H1 (cell line): ENCODE measurements at regions not wholly inside any gene's neighbourhood (a gene's known extent, or its start where the extent isn't known, plus 50 kb on each side); places are given as distances from the start of the nearest gene placed in this dataset.

Experiments used
- CTCF ChIA-PET: fragments of 300-600 bp; sonication (Branson Sonifier 250); formaldehyde crosslinking; loops from one replicate; lab custom pipeline; 2021; ENCODE audit not compliant: partially characterized antibody; lab: Charles Lee
- POLR2A ChIA-PET: fragments of 300-600 bp; sonication (Branson Sonifier 250); formaldehyde crosslinking; loops from one replicate; lab custom pipeline; 2021; ENCODE audit warnings: inconsistent platforms; ENCODE audit not compliant: partially characterized antibody; lab: Charles Lee
- DNase-seq, 2 experiments: peaks; one replicate each; pipeline versions ENCODE4 v3.0.0 to v3.0.0-alpha.2; 2010 to 2022; ENCODE audit warnings: low spot score in 2 of 2, low read depth in 1 of 2, mixed read lengths in 1 of 2
- FAIRE-seq: peaks from 2 replicates; lab custom pipeline; 2011; peaks lifted over from hg19 to GRCh38; lab: Jason Lieb, UNC
- H2AFZ ChIP-seq: 2 replicates; pipeline ENCODE4 v1.8.1; 2012; ENCODE audit warnings: low read length, inconsistent platforms
- H2AK5ac ChIP-seq: 2 replicates; pipeline ENCODE4 v1.6.1; 2013; ENCODE audit warnings: low read depth, low read length
- H2BK120ac ChIP-seq: replicated peaks from 2 replicates; pipeline ENCODE3; 2013; ENCODE audit warnings: low read depth, low read length, inconsistent platforms
- H2BK12ac ChIP-seq: 2 replicates; pipeline ENCODE4 v1.6.1; 2013; ENCODE audit warnings: low read depth, low read length
- H2BK15ac ChIP-seq: 2 replicates; pipeline ENCODE4 v1.6.1; 2013; ENCODE audit warnings: low read length
- H2BK20ac ChIP-seq: 2 replicates; pipeline ENCODE4 v1.6.1; 2013; ENCODE audit warnings: low read length
- H2BK5ac ChIP-seq: 2 replicates; pipeline ENCODE4 v1.6.1; 2013; ENCODE audit warnings: low read depth, low read length
- H3K14ac ChIP-seq: 2 replicates; pipeline ENCODE4 v1.6.1; 2013; ENCODE audit warnings: inconsistent platforms; ENCODE audit not compliant: insufficient read length
- H3K18ac ChIP-seq: 2 replicates; pipeline ENCODE4 v1.6.1; 2013; ENCODE audit warnings: low read length; ENCODE audit errors: extremely low read depth
- H3K23ac ChIP-seq: 2 replicates; pipeline ENCODE4 v1.6.1; 2013; ENCODE audit warnings: inconsistent platforms; ENCODE audit not compliant: insufficient read length
- H3K23me2 ChIP-seq: 2 replicates; pipeline ENCODE4 v1.6.1; 2013; ENCODE audit warnings: low read depth, low read length
- H3K27ac ChIP-seq: 2 replicates; pipeline ENCODE4 v1.6.1; 2011; ENCODE audit warnings: low read depth, low read length, inconsistent platforms
- H3K27me3 ChIP-seq, 4 experiments: replicated peaks in 1 of 4; 1 replicate in 1 of 4; 2 replicates in 3 of 4; pipeline versions ENCODE4 v1.6.1 to v1.8.1; 2011 to 2013; ENCODE audit warnings: low read length in 3 of 4, mild to moderate bottlenecking in 3 of 4, inconsistent platforms in 2 of 4, mixed read lengths in 2 of 4, moderate library complexity in 1 of 4; ENCODE audit not compliant: control insufficient read depth in 3 of 4, insufficient read depth in 3 of 4; ENCODE audit errors: extremely low read depth in 1 of 4
- H3K36me3 ChIP-seq, 4 experiments: 2 replicates each; pipeline versions ENCODE4 v1.6.1 to v1.8.1; 2011 to 2013; ENCODE audit warnings: mild to moderate bottlenecking in 4 of 4, low read length in 3 of 4, moderate library complexity in 2 of 4, control low read depth in 1 of 4, inconsistent platforms in 1 of 4; ENCODE audit not compliant: insufficient read depth in 4 of 4, control insufficient read depth in 2 of 4
- H3K4ac ChIP-seq: replicated peaks from 2 replicates; pipeline ENCODE3; 2013; ENCODE audit warnings: low read length, low read depth, mixed read lengths, inconsistent platforms; ENCODE audit not compliant: insufficient read length
- H3K4me1 ChIP-seq, 4 experiments: replicated peaks in 1 of 4; 1 replicate in 1 of 4; 2 replicates in 3 of 4; pipeline versions ENCODE4 v1.6.1 to v1.8.1; 2011 to 2013; ENCODE audit warnings: low read length in 3 of 4, inconsistent platforms in 2 of 4, mixed read lengths in 1 of 4; ENCODE audit not compliant: insufficient read depth in 4 of 4, control insufficient read depth in 3 of 4
- H3K4me2 ChIP-seq, 2 experiments: 2 replicates each; pipeline versions ENCODE4 v1.6.1 to v1.8.1; 2011 to 2013; ENCODE audit warnings: low read depth in 2 of 2, low read length in 2 of 2, control low read depth in 1 of 2, inconsistent platforms in 1 of 2, mild to moderate bottlenecking in 1 of 2; ENCODE audit not compliant: insufficient read depth in 1 of 2
- H3K4me3 ChIP-seq, 4 experiments: fragments of 200-600, 300-600 bp in 1 of 4; sonication (generic), shearing (Covaris generic), sonication (Bioruptor Twin) in 1 of 4; 2 replicates each; pipeline versions ENCODE4 v1.5.1 to v1.8.1; 2011 to 2016; ENCODE audit warnings: low read length in 4 of 4, low read depth in 3 of 4, control low read depth in 2 of 4, inconsistent platforms in 2 of 4, mild to moderate bottlenecking in 2 of 4, mixed read lengths in 1 of 4, moderate library complexity in 1 of 4; ENCODE audit not compliant: insufficient read depth in 2 of 4; ENCODE audit errors: extremely low read depth in 1 of 4
- H3K56ac ChIP-seq: replicated peaks from 2 replicates; pipeline ENCODE3; 2013; ENCODE audit warnings: low read depth, mild to moderate bottlenecking, mixed read lengths, low read length, inconsistent platforms; ENCODE audit not compliant: insufficient read length
- H3K79me1 ChIP-seq: 2 replicates; pipeline ENCODE4 v1.6.1; 2013; ENCODE audit warnings: low read depth, low read length, control low read depth
- H3K79me2 ChIP-seq, 2 experiments: 2 replicates each; pipeline versions ENCODE4 v1.6.1 to v1.8.1; 2012 to 2013; ENCODE audit warnings: low read length in 2 of 2, mild to moderate bottlenecking in 2 of 2, inconsistent platforms in 1 of 2; ENCODE audit not compliant: insufficient read depth in 2 of 2, control insufficient read depth in 1 of 2
- H3K9ac ChIP-seq, 4 experiments: replicated peaks in 1 of 4; 1 replicate in 1 of 4; 2 replicates in 3 of 4; pipeline versions ENCODE4 v1.6.1 to v1.8.1; 2011 to 2013; ENCODE audit warnings: low read depth in 3 of 4, low read length in 3 of 4, control low read depth in 2 of 4, mild to moderate bottlenecking in 2 of 4, moderate library complexity in 2 of 4, inconsistent platforms in 1 of 4; ENCODE audit errors: extremely low read depth in 1 of 4
- H3K9me3 ChIP-seq, 2 experiments: 2 replicates each; pipeline versions ENCODE4 v1.6.1 to v1.8.1; 2012 to 2013; ENCODE audit warnings: mild to moderate bottlenecking in 2 of 2, moderate library complexity in 2 of 2, control low read depth in 1 of 2, inconsistent platforms in 1 of 2, low read depth in 1 of 2, low read length in 1 of 2, mixed read lengths in 1 of 2; ENCODE audit not compliant: insufficient read depth in 2 of 2
- H4K20me1 ChIP-seq, 2 experiments: replicated peaks in 1 of 2; 2 replicates each; pipeline versions ENCODE3 to v1.8.1; 2011 to 2013; ENCODE audit warnings: inconsistent platforms in 2 of 2, low read length in 2 of 2, mild to moderate bottlenecking in 1 of 2; ENCODE audit not compliant: insufficient read depth in 2 of 2, control insufficient read depth in 1 of 2
- H4K5ac ChIP-seq: 2 replicates; pipeline ENCODE4 v1.6.1; 2013; ENCODE audit warnings: low read length, low read depth, mixed read lengths, inconsistent platforms; ENCODE audit not compliant: insufficient read length
- H4K8ac ChIP-seq: 2 replicates; pipeline ENCODE4 v1.8.0; 2013; ENCODE audit warnings: mild to moderate bottlenecking, moderate library complexity, low read length, inconsistent platforms; ENCODE audit not compliant: insufficient read depth; ENCODE audit errors: extremely low read depth
- H4K91ac ChIP-seq: replicated peaks from 2 replicates; pipeline ENCODE3; 2013; ENCODE audit warnings: low read length, mixed read lengths, inconsistent platforms; ENCODE audit not compliant: insufficient read length
- CHD2 ChIP-seq: IDR thresholded peaks from 2 replicates; pipeline ENCODE4 v1.6.1; 2012; ENCODE audit warnings: low read length, improper control_type of control experiment
- KDM1A ChIP-seq: fragments of 200-600, 300-600 bp; sonication (generic); IDR thresholded peaks from 2 replicates; pipeline ENCODE4 v1.7.1; 2016; ENCODE audit warnings: mild to moderate bottlenecking, low read length, borderline replicate concordance
- WGBS, 2 experiments: shearing (Covaris generic) in 1 of 2; methylation state at CpG; one replicate each; pipeline versions ENCODE4 v1.1.6 to v1.1.7; 2013 to 2015; ENCODE audit warnings: low lambda C conversion rate in 2 of 2, mixed read lengths in 2 of 2, inconsistent platforms in 1 of 2, low coverage in 1 of 2, missing lambda C conversion rate in 1 of 2; ENCODE audit not compliant: insufficient replicate concordance in 2 of 2, insufficient coverage in 1 of 2, insufficient read length in 1 of 2; ENCODE audit errors: extremely low coverage in 1 of 2, missing lambda C conversion rate in 1 of 2; 5-methylcytosine and 5-hydroxymethylcytosine counted together

DNA sequence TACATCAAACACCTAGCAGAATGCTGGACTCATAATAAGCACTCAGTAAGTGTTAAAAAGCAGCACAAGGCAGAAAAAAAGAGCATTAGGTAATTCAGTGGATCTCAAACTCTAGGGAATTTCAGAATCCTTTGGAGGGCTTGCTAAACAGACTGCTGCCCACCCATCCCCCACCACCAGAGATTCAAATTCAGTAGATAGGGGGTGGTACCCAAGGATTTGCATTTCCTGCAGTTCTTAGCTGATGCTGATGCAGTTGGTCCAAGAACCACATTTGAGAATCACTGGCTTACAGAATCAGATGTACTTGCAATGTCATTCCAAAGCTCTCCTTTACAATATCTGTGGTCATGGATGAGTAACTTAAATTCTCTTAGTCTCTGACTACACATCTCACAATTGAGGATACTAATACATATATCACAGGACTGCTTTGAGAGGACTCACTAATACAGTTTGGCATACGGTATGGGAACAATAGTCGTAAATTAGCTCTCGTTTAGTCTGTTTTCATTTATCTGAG lies 664.5 kb downstream of the KCNA4 start:
- Histone ChIP-seq H2BK20ac (no peak overlapping the region), H3K27ac (no peak overlapping the region), H2BK15ac (no peak overlapping the region), H2BK5ac (no peak overlapping the region), H3K4me3 (no peak overlapping the region), H3K18ac (no peak overlapping the region), H3K9ac (no peak overlapping the region), H3K4me1 (peaks cover 0 to 4% (median 1%) of the 10 kb centered on the region in 4 experiments; a peak in 2 of 7 replicates), H3K56ac (no peak overlapping the region), H2AK5ac (no peak overlapping the region), H3K14ac (no peak overlapping the region), H3K23me2 (no peaks in the 10 kb centered on the region), H2BK120ac (no peak overlapping the region), H2AFZ (no peak overlapping the region), H4K91ac (no peak overlapping the region), H4K20me1 (no peaks in the 10 kb centered on the region), H4K5ac (no peak overlapping the region), H3K79me2 (no peaks in the 10 kb centered on the region), H3K4ac (no peak overlapping the region), H3K27me3 (no peaks in the 10 kb centered on the region), H3K23ac (no peak overlapping the region), H2BK12ac (no peak overlapping the region), H3K79me1 (no peaks in the 10 kb centered on the region), H3K36me3 (no peaks in the 10 kb centered on the region), H4K8ac (no peak overlapping the region), H3K9me3 (no peaks in the 10 kb centered on the region), H3K4me2 (0 out of 4 replicates have a peak overlapping the region, but pooled peaks of 1 of the 2 experiments have one; percentile 10)
- WGBS, 2 experiments: 96% methylated on average over 3 of the region's 3 CpGs; no CpG with 5 or more reads in 1 of the 2 experiments
- ChIA-PET CTCF (interaction anchor here (0.6 to 1.8 kb wide), 3 partner anchors 9 to 541 kb away, joined by 3 to 13 read pairs (median 3); no protein-coding TSS in a partner anchor), POLR2A (no interaction called here)
- FAIRE-seq (no peak), DNase-seq (no peak)
- no peak for TF ChIP-seq KDM1A
- TF ChIP-seq CHD2: no peak
